ENCODE measurements at regions not wholly inside any gene's neighbourhood (a gene's known extent, or its start where the extent isn't known, plus 50 kb on each side); places are given as distances from the start of the nearest gene placed in this dataset.

DNA sequence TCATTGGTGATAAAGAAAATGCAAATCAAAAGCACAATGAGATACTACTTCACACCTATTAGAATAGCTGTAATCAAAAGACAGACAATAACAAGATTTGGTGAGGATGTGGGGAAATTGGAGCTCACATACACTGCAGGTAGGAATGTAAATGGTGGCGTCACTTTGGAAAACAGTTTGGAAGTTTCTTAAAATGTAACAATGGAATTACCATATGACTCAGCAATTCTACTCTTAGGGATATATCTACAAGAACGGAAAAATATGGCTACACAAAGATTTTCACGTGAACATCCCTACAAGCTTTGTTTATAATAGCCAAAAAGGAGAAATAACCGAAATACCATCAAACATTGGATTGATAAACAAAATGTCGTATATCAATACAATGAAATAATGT, 270.4 kb downstream of the DOK5 start:
- TF ChIP-seq CTCF (IDR thresholded peaks at IDR 0.05) (no peak), POLR2A (IDR thresholded peaks at IDR 0.05) (no peak)
